ENCODE measurements at regions not wholly inside any gene's neighbourhood (a gene's known extent, or its start where the extent isn't known, plus 50 kb on each side); places are given as distances from the start of the nearest gene placed in this dataset.

DNA sequence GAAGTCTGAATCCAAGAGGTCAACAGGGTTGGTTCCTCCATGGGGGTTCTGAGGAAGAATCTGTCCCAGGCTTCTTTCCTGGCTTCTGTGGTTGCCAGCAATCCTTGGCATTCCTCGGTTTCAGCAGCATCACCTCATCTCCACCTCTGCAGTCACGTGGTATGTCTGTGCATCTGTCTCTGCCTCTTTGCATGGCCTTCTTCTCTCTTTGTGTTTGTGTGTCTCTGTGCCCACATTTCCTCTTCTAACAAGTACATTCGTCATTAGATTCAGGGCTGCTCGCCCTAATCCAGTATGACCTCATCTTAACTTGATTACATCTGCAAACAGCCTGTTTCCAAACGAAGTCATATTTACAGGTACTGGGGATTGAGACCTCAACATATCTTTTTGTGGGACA is 114.0 kb downstream of the BCOR start:
- TF ChIP-seq, protein P1, sequence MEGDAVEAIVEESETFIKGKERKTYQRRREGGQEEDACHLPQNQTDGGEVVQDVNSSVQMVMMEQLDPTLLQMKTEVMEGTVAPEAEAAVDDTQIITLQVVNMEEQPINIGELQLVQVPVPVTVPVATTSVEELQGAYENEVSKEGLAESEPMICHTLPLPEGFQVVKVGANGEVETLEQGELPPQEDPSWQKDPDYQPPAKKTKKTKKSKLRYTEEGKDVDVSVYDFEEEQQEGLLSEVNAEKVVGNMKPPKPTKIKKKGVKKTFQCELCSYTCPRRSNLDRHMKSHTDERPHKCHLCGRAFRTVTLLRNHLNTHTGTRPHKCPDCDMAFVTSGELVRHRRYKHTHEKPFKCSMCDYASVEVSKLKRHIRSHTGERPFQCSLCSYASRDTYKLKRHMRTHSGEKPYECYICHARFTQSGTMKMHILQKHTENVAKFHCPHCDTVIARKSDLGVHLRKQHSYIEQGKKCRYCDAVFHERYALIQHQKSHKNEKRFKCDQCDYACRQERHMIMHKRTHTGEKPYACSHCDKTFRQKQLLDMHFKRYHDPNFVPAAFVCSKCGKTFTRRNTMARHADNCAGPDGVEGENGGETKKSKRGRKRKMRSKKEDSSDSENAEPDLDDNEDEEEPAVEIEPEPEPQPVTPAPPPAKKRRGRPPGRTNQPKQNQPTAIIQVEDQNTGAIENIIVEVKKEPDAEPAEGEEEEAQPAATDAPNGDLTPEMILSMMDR (IDR thresholded peaks at IDR 0.05): no peak
- TF ChIP-seq POLR2A (IDR thresholded peaks at IDR 0.05) (no peak), EP300 (IDR thresholded peaks at IDR 0.05) (no peak)
